GM21723 (cell line): ENCODE measurements at regions not wholly inside any gene's neighbourhood (a gene's known extent, or its start where the extent isn't known, plus 50 kb on each side); places are given as distances from the start of the nearest gene placed in this dataset.

ENCODE experiments used
- ATAC-seq: cut with Tn5 transposase; IDR thresholded peaks from one replicate; pipeline ENCODE4 v1.9.1; 2021; ENCODE audit warnings: mild to moderate bottlenecking, moderate library complexity; ENCODE audit not compliant: unreplicated experiment

DNA sequence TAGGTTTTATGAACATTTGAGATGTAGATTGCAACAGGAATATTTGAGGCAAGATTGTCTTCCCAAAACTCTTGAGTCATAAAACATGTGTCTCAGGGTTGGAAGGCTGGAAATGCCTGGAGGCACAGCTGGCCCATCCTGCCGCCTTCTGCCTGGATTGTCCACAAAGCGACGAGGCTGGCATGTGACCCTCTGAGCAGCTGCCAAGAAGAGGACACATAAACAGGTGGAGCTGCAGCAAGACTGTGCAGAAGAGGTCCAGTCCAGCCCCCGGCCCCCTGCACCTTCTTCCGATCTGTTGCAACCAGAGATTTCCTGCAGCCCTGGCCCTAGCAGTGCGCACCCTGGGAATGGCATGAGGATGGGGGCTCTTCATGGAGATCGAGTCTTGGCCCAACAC, 101.9 kb upstream of the BCOR start:
- no peak for ATAC-seq

DNA sequence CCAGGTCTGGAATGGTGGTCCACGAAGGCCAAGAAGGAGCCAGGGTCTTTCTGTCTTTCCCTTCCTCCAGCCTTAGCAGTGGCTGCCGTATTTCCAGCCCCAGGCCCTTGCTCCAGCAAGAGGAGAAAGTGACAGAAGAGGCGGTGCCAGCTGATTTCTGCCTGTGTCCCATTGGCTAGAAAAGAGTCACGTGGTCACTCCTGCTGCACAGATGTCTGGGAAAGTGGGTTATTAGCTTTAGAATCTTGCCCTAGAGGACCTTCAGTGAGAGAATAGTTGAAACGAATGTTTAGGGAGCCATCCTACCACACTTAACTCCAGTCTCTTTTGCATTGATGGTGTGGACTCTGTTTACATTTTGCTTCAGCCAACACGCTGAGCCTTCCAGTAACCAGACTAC, 99.3 kb upstream of the BCOR start:
- ATAC-seq, result no peak

DNA sequence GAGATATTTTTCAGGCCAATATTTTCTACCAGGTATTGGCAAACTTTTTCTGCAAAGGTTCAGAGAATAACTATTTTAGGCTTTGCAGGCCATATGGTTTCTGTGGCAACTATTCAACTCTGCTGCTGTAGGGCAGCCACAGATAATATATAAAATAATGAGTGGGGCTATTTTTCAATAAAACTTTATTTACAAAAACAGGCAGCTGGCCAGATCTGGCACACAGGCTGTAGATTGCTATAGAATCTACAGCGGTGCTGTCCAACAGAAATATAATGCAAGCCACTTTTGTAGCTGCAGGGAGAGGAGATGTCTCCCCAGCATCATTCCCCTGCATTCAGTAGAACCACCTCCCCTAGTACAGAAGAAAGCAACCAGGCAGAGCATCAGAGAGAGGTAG, 97.6 kb upstream of the BCOR start:
- ATAC-seq, result no peak

DNA sequence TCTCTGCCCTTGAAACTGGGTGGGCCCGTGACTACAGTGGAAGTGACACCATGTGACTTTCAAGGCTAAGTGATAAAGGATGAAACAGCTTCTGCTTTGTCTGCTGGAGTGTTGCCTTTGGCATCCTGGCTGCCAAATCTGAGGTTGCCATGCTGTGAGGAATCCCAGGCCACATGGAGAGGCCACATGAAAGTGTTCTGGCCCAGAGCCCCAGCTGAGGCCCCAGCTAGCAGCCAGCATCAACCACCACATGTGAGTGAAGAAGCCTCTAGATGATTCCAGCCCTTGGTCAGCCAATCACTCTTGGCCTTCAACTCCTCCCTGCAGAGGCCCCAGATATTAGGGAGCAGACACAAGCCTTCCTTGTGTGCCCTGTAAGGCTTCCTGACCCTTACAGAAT, 94.4 kb upstream of the BCOR start:
- no peak for ATAC-seq

DNA sequence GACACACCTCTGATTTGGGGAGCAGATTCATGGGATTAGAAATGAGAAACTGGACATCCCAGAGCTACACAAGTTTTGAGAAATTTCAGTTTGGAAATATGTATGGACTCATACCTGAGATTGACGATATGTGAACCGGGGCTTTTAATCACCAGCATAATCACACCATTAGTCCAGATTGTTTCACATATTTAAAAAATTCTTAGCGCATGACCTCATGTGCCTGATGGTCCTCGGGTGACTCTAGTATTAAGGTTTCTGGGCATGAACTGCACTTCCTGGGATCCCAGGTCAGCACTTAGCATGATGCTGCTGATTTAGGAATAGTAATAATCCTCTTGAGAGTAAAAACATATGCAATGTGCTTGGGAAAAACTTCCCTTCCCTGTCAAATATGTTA, 91.9 kb upstream of the BCOR start:
- ATAC-seq, result no peak

DNA sequence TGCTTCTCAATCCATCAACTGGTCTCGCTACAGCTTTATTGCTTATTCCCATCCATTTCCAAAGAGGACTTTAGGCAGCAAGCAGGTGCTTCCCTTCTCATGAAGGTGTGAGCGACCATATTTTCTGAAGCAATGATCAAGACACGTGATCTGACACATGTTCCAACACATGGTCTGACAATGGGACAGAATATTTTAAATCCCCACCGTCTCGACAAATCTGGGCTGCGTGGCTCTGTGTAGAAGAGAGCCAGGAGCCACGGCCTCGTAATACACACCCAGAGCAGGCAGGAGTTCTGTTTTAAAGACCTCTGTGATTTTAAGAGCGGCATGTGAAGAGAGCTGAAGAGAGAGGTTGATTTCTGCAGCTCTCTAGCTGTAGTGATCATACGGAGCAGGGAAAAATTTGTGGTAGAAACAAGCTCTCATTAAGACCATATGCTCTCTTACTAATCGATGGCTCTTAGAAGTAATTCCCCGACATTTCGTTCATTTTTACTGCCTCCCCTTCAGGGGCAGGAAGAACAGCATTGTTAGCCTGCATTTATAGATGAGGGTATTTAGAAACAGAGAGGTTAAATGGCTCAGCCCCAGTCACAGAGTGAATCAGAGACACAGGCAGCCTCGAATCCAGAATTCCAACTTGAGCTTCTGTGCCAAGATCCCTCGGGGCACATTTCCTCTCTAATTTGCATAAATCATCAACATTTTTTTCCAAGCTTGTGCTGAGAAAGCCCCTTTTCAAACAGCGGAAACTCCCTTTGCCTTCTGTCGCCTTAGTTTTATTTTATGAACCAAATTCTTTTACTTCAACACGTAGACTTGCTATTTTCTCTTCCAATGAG, 91.0 kb upstream of the BCOR start:
- no peak for ATAC-seq

DNA sequence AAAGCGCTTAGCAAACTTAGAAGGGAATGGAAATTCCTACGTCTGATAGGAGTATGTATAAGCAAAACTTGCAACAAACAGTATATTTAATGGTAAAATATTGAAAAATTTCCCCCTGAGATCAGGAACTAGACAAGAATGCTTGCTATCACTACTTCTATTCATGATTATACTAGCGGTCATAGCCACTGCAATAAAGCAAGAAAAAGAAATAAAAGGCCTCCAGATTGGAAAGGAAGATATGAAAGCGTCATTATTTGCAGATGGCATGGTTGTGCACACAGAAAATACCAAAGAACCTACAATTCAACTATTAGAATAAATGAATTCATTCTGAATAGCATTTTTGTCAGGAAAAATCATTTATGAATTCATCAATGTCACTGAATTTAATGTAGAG, 87.2 kb upstream of the BCOR start:
- ATAC-seq, result no peak

DNA sequence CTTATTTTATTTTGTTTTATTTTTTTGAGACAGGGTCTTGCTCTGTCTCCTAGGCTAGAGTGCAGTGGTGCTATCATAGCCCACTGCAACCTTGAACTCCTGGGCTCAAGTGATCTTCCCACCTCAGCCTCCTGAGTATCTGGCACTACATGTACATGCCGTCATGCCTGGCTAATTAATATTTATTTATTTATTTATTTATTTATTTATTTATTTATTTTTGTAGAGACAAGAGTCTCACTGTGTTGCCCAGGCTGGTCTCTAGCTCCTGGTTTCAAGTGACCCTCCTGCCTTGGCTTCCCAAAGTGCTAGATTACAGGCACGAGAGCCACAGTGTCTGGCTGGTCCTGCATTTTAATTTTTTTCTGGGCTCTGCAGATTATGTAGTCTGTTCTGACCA, 84.9 kb upstream of the BCOR start:
- ATAC-seq, result no peak

DNA sequence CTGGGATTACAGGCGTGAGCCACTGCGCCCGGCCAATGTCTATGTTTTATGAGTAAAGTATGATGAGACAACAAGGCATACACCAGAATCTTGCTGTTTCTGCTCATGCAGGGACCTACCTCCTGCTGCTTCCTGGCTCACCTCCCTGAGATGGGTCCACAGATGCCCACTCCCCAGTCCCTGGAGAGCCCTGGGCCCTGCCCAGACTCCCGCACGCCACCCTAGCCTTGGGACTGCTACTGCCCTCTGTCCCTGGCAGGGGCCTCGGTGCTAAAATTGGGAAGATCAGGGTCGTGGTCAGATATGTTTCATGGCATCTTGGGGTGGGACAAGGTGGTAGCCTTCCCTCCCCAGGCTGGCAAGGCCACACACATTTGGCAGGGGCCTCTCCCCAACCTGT, 84.3 kb upstream of the BCOR start:
- ATAC-seq, result no peak

DNA sequence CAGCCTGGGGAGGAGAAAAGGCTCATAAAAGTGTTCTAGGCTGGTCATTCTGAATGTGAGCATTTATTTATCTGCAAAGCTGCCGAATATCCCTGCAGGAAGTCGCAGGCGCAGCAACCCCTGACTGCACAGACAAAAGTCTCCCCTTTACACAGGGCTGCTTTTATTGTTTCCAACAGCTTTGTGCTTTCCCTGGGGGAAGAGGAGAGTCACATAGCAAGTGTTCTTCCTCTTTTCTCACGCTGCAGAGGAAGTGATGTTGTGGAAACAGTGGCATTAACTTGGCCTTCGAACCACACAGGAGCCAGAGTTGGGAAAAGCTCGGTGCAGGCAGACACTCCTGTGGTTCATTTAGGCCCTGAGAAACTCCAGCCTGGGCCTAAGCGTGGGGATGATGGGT, 81.5 kb upstream of the BCOR start:
- no peak for ATAC-seq

DNA sequence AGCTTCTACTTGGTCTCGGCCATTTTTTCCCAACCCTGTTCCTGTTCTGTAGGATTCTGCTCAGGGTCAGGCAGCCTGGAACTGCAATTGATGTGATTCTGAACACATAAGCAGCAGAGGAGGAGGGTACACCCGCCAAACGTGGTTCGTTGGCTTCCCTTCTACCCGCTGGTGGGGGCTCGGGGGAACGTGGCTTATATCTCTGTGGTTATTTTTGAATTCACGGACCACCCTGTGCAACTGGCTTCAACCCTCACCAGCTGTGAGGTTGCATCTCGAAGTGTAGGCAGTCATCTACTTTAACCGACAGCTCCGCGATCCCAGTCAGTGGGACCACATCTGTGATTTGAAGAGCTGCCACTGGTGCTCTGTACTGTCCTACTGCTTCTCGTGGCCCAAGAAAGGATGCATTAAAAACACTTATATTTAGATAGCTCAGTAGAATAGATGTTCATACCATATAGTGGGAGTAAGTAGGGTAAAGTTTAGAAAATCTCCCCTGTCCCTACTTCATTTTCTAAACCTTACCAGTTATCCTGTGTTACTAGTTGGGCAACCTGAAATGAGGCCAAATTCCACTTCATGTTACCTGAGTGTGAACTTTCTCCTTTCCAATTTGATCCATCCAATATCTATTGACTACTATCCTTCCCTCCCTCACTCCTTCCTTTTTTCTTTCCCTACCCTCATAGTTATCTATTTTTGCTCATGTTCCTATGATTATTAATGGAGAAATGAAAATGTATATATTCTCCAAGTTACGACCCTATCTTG, 80.4 kb upstream of the BCOR start:
- ATAC-seq, result no peak

DNA sequence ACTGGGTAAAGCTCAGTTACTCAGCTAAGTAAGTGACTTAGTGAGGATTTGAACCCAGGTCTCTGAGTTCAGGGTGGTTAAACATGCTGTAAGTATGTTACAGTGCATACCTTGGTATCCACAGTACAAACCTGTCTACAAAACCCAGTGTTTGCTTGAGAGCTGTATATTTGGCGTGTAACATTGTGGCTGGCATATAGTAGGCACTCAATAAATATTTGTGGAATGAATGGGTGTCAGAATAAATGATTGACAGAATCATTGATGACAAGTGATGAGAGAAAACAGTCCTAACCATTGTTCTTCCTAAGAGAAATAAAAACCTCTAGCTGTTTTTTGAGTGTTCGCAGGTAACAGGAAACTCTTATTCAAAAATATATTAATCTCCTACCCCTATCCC, 79.7 kb upstream of the BCOR start:
- no peak for ATAC-seq

DNA sequence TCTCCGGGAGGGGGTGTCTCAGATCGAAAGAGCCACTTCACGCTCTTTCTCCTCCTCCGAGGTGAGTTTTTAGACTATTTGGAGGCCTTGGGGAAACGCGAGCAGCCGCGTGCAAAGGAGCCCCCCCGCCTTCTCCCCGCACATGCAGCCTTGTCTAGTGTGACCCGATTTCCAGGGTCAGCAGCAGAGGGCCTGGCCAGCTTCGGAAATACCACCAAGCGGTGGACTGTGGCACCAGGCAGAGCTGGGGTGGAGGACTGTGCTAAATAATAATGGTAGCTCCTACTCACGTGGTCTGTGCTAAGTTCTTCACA, 79.3 kb upstream of the BCOR start:
- ATAC-seq, result no peak

DNA sequence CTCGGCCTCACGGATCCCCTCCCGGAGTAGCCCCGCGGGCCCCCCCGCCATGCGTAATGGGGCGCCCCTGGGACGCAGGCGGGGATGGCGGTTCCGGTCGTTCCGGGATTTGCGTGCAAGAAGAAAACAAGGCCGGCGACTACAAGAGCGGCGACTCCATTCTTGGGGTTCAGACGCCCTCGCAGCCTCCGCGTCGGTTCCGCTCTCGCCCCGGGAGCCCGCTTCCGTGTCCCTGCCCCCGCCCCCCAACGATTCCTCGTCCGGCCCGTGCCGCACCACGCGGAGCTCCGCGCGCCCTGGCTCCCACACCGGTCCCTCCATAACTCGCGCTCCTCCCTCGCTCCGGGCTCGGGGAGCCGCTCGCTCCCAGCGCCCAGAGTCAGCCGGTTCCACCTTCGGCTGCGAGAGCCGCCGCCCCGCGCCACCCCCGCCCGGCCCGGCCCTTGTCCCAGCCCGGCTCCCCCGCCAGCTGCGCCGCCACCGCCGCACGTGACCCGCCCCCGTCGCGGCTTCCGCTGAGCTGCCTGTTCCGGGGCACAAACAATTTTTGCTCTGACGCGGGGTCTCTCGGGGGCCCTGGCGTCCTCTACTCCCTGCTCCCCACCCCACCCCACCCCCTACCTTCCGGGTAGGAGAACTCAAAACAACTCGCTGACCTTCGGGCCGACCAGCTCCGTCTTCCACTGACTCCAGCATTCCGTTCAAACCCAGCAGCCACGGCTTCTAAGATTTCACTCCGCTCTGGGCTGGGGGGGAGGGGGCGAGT, 78.8 kb upstream of the BCOR start:
- ATAC-seq, result peak; percentile 23

DNA sequence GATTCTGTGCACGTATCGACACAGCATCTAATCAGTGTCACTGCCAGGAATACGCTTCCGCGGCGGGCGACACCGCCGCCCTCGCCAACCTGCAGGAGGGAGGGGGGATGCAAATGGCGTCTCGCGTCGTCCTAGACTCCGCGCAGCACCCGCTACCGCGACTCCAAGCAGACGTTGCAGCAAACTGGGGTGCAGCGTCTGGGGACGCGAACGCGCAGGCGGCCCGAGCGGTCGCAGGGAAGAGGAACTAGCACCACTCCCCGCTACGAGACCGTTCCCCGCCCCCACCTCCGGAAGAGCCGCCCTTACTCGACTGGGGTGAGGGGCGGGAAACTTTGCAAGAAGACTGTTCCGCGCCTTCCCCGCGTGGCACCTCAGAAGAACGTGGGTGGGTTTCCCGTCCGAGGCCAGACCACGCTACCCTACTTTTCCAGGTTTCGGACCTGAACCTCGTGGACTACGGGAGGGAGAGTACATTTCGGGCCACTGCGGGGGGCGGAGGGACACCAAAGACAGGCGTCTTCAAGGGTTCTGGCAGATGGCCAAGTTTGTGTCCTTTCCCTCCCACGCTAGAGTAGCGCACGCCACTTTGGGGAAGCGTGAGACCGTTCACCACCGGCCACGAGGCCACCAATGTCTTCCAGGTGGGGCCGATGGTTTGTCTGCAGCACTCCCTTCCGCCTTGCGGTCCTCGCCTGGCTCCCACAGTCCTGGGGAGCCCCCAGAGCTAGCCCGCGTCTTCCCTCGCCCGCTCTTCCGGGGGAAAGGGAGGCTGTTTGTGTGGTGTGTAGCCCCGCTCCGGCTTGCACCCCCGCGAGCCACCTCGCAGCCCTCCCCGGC, 78.0 kb upstream of the BCOR start:
- ATAC-seq, result peak; percentile 44

DNA sequence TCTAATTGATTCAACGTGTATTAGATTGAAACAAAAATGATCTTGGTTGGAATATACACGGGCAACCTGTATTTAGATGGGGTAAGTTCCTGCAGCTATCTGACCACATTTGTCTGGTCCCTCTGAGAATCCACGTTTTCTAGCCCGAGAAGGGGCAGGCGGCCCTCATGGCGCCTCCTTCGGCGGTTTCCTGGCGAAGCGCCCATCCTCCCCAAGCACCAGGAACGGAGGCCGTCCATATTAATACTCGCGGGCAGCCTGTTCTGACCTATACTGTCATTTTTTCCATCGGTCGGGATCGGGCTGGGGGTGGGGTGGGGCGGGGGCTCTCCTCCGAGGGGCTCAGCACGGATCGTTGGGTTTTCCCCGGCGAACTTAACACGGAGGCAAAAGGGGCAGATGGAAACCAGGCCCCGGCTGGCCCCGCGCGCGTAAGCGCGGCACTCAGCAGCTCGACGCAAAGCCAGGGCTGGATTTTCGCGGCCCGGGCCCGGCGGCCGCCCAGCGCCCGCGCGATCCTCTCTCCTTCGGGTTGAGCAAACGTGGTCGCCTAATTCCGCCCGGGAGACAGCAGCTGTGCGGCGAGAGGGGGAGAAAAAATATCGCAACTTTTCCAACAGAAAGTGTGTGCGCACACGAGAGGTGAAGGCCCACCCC, 77.2 kb upstream of the BCOR start:
- ATAC-seq, result peak; percentile 7

DNA sequence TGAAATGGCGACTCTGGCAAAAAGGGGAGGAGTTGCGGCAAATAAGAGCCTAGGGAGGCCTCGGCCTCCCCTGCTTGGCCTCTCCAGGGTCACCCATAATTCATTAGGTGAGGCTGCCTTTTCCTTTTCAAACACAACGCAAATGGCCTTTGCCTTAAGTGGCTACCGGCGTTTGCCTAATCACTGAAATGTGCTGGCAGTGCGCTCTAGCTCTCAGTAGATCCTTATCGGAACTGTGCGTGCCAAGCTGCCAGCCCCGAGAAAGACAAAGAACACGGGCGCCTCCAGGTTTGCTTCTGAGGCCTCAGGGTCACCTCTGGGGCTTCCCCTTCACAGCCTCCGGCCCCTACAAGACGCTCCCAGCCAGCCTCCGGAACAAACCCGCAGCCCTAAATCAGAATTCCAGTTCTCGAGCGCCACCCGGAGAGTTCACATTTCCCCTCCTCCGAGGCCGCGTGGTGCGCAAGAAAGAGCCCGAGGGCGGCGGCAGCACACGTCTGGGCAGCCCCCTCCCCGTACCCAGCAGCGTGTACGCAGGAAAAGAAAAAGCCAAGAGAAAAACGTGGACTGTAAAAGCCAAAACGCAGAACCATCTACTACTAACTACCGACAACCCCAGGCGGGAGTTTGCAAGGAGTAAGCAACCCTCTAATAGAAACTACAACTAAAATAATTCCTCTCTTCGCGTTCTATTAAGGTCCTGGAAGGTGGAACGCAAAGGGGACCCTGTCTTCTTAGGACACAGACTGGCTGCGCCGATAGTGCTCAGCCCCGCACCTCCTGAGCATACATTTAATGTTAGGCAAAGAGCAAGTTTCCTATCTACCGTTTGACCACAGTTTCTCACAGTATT, 76.5 kb upstream of the BCOR start:
- no peak for ATAC-seq

DNA sequence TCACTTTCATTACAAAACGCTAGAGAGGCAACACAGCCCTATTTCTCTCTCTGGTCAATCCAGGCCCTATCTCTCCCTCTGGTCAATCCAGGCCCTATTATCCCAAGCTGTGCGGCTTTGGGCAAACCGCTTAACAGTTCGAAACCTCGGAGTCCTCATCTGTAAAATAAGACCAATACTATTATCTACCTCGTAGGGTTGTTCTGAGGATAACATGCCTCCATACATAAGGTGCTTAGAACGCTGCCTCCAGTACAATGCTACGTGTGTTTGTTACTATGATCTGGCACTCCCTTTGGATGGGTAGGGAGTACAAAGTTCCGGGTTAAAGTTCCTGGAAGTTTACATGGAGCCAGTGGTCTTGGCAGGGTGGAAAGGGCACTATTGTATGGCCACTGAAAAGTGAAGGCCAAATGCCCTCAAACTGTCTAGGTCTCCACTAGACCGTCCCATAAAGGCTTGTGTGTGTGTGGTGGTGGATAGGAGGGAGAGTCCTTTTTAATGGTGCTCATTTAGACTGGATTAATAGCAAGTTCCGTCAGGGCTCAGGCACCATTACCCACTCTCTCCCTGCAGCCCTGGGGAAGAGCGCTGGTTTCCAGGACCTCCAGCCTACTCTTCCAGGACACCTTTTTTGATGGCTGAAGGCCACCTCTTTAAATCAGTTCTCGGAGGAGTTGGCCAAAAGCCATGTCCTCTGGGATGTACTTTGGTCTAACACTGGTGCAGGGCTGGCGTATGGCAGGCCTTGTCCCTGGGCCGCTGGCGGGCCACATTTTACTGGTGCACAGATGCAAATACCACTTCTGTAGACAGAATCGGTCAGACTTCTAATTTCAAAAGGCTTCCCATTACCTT, 75.6 kb upstream of the BCOR start:
- no peak for ATAC-seq
